GM18861 (cell line): ENCODE measurements at regions not wholly inside any gene's neighbourhood (a gene's known extent, or its start where the extent isn't known, plus 50 kb on each side); places are given as distances from the start of the nearest gene placed in this dataset.
A peak's percentile ranks its signal among the peaks of the same experiment; 100 is the strongest.
"Not testable (repeated sequence)": the region's sequence is repeated elsewhere in the genome, so short reads cannot be mapped to it uniquely, and the experiment has no call there.

Experiments
- ATAC-seq: cut with Tn5 transposase; IDR thresholded peaks from one replicate; pipeline ENCODE4 v1.9.1; 2021; ENCODE audit not compliant: unreplicated experiment

DNA sequence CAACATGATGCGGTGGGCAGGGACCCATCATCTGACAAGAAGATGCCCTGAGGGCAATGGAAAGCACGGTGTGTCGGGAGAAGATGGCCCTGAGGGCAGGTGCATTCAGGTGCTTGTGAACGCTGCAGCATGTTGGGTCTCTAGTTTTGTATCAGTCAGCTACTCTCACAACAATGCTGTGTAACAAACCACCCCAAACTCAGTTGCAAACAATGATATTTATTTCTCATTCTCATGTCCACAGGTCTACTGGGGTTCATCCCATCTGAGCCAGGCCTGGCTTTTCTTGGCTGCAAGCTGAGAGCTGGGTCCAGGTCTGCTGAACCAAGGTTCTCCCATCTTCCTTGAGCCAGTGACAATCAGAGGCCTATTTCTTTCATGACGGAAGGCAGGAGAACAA, 461.6 kb downstream of the PREX1 start:
- no peak for ATAC-seq

DNA sequence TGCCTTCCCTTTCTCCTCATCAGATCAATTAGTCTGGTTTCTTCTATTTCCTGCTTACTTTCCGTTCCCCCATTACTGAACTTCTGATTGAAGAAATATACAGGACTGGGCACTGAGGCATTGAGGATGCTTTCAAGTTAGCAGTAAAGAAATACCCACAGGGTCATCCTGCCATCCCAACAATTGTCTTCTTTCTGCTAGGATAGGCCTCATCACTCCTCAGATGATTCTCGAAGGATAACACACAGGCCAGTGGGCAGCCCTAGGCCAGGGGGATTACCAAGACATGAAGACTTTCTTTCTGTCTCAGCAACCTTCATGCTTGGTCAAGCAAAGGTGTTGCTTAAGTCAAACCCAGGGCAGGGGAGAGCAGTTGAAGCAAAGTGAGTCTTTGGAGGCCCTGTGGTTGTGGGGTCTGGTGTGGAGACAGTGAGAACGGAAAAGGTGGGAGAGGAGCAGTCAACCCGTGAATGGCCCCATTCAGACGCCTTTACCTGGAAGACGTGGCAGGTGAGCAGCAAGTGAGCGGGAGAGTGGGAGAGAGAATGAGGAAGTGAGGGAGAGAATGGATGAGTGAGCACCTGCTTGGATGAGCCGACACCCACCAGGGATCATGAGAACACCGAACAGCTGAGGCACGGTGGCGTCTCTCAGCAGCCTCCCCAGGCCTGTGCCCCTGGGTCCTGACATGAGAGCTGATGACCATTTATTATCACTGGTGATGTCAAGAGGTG, 462.9 kb downstream of the PREX1 start:
- no peak for ATAC-seq

DNA sequence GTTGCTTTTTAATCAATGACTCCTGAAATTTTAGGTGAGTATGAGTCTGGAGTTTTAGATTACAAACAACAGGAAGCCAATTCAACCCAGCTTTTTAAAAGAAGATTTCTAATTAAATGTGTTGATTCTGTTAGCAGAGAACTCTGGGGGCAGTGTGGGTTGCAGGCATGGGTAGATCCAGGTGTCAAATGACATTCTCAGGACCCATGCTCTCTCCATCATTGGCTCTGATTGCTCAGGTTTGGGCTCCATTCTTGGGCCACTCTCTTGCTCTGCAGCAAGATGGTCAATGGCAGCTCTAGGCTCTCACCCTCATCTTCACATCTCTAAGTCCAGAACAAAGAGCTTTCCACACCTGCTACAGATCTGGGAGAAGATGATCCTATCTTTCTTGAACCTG, 463.7 kb downstream of the PREX1 start:
- no peak for ATAC-seq

DNA sequence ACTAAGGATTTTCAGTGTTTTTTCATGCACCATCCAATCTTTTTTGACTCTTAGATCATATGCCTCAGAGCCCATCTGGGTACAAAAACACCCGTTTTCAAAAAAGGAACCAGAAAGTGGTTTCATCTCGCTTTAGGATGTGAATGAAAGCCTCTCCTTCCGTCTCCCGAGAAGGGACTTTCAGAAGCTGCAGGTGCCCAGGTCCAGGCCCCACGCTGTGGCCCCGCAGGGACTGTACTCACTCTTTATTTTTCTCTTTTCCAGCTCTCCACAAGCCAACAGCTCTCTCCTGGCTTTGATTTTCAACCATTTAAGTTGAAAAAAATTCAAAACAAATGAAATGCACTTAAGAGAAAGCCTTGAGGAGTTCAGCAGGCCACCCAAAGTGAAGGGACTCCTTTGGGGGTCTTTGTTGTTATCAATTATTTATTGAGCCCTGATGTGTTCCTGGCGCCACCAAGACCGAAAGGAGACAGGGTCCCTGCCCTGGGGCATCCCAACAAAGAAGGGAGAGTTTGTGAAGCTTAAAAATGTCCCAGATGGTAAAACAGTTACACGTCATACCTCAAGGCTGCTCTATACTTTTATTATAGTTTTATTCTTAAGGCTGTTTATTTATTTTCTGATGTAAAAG, 467.3 kb downstream of the PREX1 start:
- peak; percentile 33 for ATAC-seq

DNA sequence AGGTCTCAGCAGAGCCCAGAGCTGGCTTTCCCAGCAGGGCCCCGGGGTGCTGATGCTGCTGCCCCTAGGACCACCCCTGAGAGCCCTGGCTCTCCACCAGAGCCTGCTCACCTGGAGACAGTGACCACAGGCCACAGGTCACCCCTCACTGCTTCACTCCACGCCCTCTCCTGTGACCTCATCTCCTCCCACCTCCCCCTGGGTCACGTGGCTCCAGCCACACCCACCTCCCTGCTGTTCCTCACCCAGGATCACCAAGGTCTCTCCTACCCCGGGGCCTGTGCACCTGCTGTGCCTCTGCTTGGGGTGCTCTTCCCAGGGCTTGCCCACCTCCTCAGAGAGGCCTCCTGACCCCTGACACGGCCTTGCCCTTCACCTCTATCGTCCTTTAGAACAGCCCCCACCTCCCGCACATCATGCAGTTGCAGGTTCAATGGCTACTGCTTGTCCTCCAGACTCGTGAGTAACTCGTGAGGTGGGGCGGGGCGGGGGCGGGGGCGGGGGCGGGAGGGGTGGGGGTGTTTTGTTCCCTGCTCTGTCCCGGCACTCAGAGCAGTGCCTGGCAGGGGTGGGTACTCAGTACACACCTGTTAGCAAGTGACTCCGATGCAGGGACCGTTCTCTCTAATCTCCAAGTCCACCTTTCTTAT, 468.0 kb downstream of the PREX1 start:
- peak; percentile 57 for ATAC-seq

DNA sequence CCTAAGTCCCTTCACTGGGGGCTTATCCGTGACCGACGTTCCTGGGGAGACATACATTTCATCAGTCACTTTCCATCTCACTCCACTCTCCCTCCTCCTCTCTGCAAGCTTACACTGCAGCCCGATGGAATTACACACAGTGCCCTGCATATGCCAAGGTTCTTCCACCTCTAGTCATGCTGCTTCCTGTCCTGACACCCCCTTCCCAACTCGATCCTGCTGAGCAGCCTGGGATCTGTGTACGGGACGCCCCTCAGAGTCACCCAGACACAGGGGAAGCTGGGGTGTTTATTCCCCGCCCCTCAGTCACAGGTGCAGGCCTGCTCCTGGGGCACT, 468.8 kb downstream of the PREX1 start:
- ATAC-seq: not testable (repeated sequence)

DNA sequence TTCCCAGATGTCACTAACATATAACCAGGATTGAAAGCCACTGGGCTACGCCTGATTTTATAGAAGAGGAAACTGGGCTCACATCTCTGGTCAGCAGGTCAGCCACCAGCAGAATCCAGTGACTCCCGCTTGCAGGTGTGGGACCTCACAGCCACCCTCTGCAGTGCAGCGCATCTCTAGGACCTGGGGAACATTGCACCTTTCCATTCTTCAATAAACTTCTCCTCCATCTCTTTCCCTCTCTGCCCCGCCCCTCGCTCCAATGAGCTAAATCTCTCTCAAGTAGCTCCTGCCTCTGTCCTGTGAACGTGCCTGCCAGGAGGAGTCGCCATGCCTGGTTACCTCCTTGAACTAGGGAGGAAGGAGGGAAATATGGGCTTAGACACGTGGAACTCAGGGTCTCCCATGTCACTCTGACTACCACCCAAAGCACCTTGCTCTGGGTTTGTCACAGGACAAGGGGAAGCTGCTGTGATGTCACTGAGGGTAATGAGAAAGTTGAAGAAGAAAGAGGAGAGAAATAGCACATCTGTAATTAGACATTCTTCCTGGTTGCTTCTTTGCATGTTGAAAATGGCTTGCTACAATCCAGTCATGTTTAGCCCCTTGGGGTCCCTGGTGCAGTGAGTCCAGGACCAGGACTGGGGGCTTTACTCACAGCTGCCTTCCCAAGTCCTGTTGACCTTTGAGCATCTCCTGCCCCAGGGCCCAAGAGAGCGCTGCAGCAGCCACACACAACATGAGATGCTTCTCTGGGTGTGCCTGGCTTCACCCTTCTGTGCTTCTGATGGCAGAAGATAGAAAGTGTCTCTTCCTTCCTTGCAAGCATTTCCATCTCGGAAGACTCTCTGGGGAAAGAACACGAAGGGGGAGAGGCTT, 469.4 kb downstream of the PREX1 start:
- no peak for ATAC-seq

DNA sequence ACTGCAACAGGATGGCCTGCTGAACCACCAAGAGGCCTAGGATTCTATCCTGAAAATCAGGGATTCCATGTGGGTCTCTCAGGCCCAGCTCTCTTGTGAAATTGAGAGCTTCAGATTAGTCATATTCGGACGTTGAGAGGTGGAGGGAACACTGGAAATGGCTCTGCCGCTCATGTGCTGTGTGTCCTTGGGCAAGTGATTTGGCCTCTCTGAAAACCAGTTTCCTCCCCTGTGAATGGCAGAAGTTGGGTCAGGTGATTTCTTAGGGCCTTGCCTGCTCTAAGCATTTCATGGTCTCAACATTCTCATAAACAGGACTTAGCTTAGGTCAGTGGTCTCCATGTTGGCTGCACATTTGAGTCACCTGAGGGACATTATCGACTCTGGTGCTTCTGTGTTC, 470.1 kb downstream of the PREX1 start:
- no peak for ATAC-seq

DNA sequence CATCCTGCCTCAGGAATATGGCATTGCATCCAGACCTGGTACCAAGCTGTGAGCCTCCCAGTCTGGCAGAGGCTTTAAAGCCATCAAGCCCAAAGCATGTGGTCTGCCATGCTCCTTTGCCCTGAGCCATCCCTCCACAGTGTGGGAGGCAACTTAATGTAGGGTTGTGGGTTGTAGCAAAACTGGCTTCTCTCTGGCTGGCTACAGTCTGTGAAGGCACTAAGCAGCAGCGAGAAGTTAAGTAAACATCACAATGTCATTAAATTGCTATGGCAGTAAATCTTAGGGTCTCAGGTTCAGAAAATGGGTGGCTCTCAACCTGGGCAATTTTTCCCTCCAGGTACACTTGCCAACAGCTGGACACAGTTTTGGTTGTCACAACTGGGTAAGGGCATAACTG, 472.9 kb downstream of the PREX1 start:
- ATAC-seq: no peak

DNA sequence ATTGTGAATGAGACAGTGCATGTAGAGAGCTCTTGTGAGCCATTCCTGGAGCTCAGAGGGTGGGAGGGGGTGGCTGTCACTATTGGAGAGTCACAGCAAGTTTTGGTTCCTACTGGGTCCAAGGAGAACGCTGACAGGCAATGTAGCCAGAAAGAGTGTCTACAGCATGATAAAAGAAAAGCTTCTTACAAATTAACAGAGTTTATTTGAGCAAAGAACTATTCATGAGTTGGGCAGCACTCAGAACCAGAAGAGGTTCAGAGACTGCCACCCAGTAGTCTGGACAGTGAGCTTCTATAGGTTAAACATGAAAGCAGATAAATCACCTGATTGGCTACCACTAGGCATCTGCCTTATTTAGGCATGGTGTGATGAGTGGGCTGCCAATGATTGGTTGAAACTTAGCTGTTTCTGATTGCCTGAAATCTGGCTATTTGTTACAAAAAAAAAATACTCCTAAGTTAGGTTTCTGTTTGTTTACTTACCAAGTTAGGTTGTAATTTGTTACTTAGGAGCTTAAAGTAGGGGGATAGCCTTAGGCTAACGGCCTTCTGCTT, 473.4 kb downstream of the PREX1 start:
- ATAC-seq: no peak

DNA sequence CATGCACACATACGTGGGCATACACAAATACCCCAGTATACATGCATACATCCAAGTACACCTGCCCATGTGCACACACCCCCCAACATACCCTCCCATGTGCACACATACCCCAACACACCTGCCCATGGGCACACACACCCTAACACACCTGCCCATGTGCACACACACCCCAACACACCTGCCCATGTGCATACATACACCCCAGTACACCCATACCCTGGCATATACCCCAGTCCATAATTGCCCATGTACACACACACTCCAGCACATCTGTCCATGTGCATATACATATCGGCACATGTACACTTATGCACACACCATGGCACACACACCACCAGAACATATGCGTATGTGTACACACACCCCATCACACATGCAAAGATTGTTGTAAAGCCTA, 475.2 kb downstream of the PREX1 start:
- ATAC-seq: no peak

DNA sequence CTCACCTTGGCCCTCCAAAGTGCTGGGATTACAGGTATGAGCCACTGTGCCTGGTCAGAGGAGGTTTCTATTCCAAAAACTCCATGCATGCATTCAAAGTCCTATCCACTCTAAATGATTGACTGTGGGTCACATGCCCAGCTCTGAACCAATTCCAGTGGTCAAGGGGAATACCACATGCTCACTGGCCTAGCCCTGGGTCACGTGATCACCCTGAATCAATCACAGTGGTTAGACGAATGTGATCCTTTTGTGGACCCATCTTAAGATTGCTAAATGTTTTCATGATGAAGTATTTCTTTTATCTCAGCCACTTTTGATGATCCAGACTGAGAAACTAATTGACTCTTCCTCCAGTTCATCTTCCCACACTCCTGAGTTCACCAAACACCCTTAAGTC, 475.8 kb downstream of the PREX1 start:
- no peak for ATAC-seq

DNA sequence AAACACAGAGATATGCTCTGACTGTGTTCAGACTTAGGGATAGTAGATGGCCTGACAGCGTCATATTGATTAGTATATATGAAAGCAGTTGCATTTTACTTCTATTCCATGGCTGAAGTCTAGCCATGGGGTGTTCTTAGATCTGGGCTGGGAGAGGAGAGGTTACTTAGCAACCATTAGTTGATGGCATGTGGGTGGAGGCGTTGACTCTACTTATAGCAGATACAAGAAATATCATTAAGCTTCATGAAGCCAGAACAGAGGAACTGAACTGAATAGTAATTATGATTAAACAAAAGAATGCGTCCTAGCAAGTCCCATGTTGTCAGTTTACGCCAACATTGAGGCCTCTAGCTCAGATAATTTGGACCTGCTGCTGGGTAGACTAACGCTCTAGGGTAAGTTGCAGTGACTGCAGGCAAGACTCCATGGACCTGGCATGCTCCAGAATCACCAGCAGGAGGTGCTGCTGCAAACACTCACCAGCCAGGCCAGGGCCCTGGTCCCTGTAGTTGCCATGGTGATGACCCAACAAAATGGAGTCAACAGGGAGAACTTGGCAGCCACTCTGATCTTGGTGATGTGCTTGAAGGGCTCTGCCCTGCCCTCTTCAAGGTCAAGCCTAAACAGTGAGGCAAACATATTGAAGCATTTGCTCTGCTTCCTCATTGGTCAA, 477.3 kb downstream of the PREX1 start:
- no peak for ATAC-seq

DNA sequence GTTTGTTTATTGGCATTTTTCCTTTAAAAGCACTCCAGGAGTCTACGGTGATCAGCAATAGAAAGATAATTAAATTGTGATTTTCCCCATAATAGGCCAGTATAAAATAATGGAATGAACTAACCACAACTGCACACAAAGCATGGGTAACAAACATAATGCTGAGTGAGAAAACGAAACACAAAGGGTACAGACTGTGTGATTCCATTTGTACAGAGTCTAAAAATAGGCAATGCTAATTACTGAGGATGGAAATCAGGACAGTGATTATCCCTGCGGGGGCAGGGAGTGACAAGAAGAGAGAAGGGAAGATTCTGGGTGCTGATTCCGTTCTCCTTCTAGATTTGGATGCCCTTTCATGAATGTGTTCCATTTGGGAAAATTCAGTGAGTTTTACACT, 478.1 kb downstream of the PREX1 start:
- no peak for ATAC-seq

DNA sequence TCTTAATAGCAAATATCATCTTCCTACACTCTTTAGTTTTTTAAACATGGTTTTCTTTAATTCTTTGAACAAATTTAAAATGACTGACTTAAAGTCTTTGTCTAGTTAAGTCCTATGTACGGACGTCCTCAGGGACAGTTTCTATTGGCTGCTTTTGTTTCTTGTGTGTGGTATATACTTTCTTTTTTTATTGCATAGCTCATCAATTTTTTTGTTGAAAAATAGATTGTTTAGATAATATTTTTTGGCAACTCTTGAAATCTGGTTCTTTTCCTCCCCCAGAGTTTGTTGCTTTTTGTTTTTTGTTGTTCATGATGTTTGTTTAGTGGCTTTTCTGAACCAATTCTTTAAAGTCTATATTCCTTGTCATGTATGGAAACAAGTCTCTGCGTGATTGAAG, 479.8 kb downstream of the PREX1 start:
- ATAC-seq: no peak

DNA sequence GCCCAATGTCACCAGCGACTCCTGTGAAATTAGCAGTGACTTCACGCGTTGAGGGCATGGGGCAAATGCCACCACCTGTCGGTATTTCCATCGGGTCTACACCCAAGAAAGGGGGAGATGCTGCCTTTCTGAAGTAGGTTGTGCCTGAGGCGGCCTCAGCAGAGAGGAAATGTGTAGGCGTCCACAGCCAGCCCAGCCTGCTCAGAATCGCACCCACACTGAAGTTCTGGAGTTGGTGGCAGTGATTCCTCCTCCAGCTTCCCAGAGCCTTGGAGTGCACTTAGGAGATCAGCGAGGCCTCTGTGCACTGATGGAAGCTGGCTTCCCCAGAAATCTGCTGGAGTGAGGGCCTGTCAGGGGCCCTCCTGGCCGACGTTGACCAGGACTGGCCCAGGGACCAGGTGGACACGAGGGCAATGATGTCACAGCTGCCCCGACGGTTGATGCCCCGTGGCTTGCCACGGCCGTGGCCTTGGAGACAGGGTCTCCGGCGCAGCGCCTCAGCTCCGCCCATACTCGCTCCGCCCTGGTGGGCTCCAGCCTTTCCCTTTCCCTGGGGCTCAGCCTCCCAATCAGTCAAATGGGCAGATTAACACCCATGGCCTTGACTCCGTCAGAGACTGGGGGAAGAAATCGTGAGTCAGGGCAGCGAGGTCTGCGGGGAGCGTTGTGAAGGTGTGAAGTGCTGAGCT, 484.8 kb downstream of the PREX1 start:
- no peak for ATAC-seq

DNA sequence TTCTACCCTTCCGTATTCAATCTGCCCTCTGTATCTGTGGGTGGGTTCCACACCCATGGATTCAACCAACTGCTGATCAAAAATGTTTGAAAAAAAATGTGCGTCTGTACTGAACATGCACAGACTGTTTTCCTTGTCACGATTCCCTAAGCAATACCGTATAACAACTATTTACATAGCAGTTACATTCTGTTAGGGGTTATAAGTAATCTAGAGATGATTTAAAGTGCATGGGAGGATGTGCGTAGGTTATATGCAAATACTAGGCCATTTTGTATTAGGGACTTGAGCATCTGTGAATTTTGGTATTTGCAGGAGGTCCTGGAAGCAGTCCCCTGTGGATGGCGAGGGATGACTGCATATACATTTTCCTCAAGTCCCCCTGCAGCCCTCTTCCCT, 486.9 kb downstream of the PREX1 start:
- ATAC-seq: no peak

DNA sequence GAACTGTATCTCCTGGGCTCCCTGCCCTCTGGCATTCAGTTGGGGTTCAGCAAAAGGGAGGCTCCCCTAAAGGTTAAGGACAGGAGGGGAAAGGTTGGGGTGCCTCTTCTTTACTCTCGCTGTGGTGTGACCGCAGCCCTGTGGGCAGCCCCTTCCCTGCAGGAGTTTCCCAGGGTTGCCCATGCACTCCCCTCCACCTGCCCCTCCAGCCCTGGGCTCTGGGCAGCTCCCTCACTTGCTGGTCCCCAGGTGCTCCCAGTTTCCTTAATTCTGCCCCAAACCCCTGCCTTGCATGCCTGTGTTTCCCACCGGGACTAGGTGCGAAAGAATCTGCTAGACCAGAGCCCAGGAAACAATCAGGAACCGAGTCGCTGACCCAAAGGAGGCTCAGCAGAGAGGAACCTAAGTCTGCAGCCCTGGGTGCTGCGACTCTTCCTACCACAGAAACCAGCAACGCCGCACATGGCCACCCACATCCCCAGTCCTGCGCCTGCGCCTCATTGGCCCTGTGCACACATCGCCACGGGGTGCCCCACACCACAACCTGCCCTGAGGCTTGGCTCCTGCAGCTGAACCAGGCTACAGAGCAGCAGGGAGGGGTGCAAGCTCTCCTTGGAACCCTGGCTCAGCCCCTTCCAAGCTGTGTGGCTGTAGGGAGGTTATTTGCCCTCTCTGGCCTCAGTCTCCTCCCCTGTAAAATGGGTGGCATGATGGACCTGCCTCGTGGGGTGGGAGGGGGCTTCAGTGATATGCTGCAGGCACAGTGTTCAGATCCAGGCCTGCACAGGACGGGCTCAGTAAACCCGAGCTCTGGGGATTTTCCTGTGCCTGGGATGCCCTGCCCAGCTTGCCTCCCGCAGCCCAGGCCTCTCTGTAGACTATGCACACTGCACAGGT, 487.6 kb downstream of the PREX1 start:
- no peak for ATAC-seq
